Fibroblast of mammary gland (primary cell): ENCODE measurements at regions not wholly inside any gene's neighbourhood (a gene's known extent, or its start where the extent isn't known, plus 50 kb on each side); places are given as distances from the start of the nearest gene placed in this dataset.

Source experiments
- DNase-seq: peaks from one replicate; pipeline ENCODE4 v3.0.0-alpha.2; 2010; ENCODE audit warnings: low read depth
- H3K4me3 ChIP-seq: 2 replicates; pipeline ENCODE4 v1.5.1; 2011; ENCODE audit warnings: low read depth, mild to moderate bottlenecking, low read length, moderate library complexity; ENCODE audit not compliant: control insufficient read depth
- CTCF ChIP-seq: conservative IDR thresholded peaks from 2 replicates; pipeline ENCODE4 v1.5.1; 2011; ENCODE audit warnings: low read depth, low read length, inconsistent platforms; ENCODE audit not compliant: control insufficient read depth, insufficient read depth

GRCh38 chr13:47553329-47553977 is 447.6 kb downstream of the SUCLA2 start:
- TF ChIP-seq CTCF = no peak
- H3K4me3 ChIP-seq = no peak overlapping the region
- no peak for DNase-seq

- no peak for TF ChIP-seq CTCF
- no peak overlapping the region for H3K4me3 ChIP-seq
- peak; percentile 11 for DNase-seq
Observed at GRCh38 chr13:47549219-47549752, 451.8 kb downstream of the SUCLA2 start.

GRCh38 chr13:47548294-47548840 is 452.7 kb downstream of the SUCLA2 start:
- no peak for TF ChIP-seq CTCF
- no peak overlapping the region for H3K4me3 ChIP-seq
- no peak for DNase-seq

- no peak overlapping the region for H3K4me3 ChIP-seq
- DNase-seq = no peak
- no peak for TF ChIP-seq CTCF
Observed at GRCh38 chr13:47546391-47547225, 454.5 kb downstream of the SUCLA2 start.

GRCh38 chr13:47545201-47546024 is 455.7 kb downstream of the SUCLA2 start:
- DNase-seq = peak; percentile 7
- no peak overlapping the region for H3K4me3 ChIP-seq
- TF ChIP-seq CTCF = no peak

GRCh38 chr13:47539317-47539716 is 461.8 kb downstream of the SUCLA2 start:
- no peak for DNase-seq
- no peak overlapping the region for H3K4me3 ChIP-seq
- TF ChIP-seq CTCF = no peak
